AG08395 (cell line): ENCODE measurements at regions not wholly inside any gene's neighbourhood (a gene's known extent, or its start where the extent isn't known, plus 50 kb on each side); places are given as distances from the start of the nearest gene placed in this dataset.
A peak's percentile ranks its signal among the peaks of the same experiment; 100 is the strongest.
"Not testable (repeated sequence)": the region's sequence is repeated elsewhere in the genome, so short reads cannot be mapped to it uniquely, and the experiment has no call there.

Experiments
- DNase-seq: peaks from one replicate; pipeline ENCODE4 v3.0.0; 2012; ENCODE audit warnings: mixed read lengths, low spot score

- DNase-seq = no peak
Observed at GRCh38 chr2:145411493-145411892, 891.6 kb upstream of the ZEB2 start.

GRCh38 chr2:145410086-145410485, 890.2 kb upstream of the ZEB2 start:
- no peak for DNase-seq

- no peak for DNase-seq
Observed at GRCh38 chr2:145408980-145409379, 889.1 kb upstream of the ZEB2 start.

GRCh38 chr2:145404690-145405089, 884.8 kb upstream of the ZEB2 start:
- DNase-seq = peak; percentile 4

- DNase-seq = no peak
Observed at GRCh38 chr2:145402706-145403277, 882.9 kb upstream of the ZEB2 start.

GRCh38 chr2:145399131-145399530, 879.2 kb upstream of the ZEB2 start:
- DNase-seq = no peak

- no peak for DNase-seq
Observed at GRCh38 chr2:145394181-145394580, 874.3 kb upstream of the ZEB2 start.

GRCh38 chr2:145386973-145387372, 867.1 kb upstream of the ZEB2 start:
- DNase-seq = no peak

- no peak for DNase-seq
Observed at GRCh38 chr2:145383961-145384360, 864.0 kb upstream of the ZEB2 start.

GRCh38 chr2:145380436-145381017, 860.6 kb upstream of the ZEB2 start:
- DNase-seq = peak; percentile 54

GRCh38 chr2:145379934-145380333, 860.0 kb upstream of the ZEB2 start:
- DNase-seq = no peak

- no peak for DNase-seq
Observed at GRCh38 chr2:145374165-145374564, 854.2 kb upstream of the ZEB2 start.

GRCh38 chr2:145367334-145367733, 847.4 kb upstream of the ZEB2 start:
- not testable (repeated sequence) for DNase-seq

GRCh38 chr2:145366341-145366740, 846.4 kb upstream of the ZEB2 start:
- no peak for DNase-seq

GRCh38 chr2:145360129-145360790, 840.3 kb upstream of the ZEB2 start:
- DNase-seq = no peak

GRCh38 chr2:145359561-145359960, 839.6 kb upstream of the ZEB2 start:
- no peak for DNase-seq

GRCh38 chr2:145356056-145356455, 836.1 kb upstream of the ZEB2 start:
- DNase-seq = peak; percentile 33

GRCh38 chr2:145352484-145352883, 832.6 kb upstream of the ZEB2 start:
- DNase-seq = no peak

GRCh38 chr2:145351864-145352425, 832.0 kb upstream of the ZEB2 start:
- DNase-seq = no peak

GRCh38 chr2:145350011-145350410, 830.1 kb upstream of the ZEB2 start:
- DNase-seq = peak; percentile 77

GRCh38 chr2:145344076-145344724, 824.3 kb upstream of the ZEB2 start:
- DNase-seq = peak; percentile 53

- no peak for DNase-seq
Observed at GRCh38 chr2:145343287-145343686, 823.4 kb upstream of the ZEB2 start.

- DNase-seq = no peak
Observed at GRCh38 chr2:145341536-145341935, 821.6 kb upstream of the ZEB2 start.
